Suprapubic skin (tissue), 2 donors: ENCODE measurements at regions not wholly inside any gene's neighbourhood (a gene's known extent, or its start where the extent isn't known, plus 50 kb on each side); places are given as distances from the start of the nearest gene placed in this dataset.

ENCODE experiments used
- EP300 ChIP-seq: sonication (generic); formaldehyde crosslinking; IDR thresholded peaks from one replicate; pipeline ENCODE4 v1.6.1; 2017; ENCODE audit warnings: antibody characterized with exemption
- POLR2A ChIP-seq, 2 donors: fragments of 450-650 bp; IDR thresholded peaks; one replicate each; pipeline ENCODE4 v1.6.1; 2017; ENCODE audit warnings: antibody characterized with exemption in 2 of 2, mild to moderate bottlenecking in 2 of 2, moderate library complexity in 2 of 2

DNA sequence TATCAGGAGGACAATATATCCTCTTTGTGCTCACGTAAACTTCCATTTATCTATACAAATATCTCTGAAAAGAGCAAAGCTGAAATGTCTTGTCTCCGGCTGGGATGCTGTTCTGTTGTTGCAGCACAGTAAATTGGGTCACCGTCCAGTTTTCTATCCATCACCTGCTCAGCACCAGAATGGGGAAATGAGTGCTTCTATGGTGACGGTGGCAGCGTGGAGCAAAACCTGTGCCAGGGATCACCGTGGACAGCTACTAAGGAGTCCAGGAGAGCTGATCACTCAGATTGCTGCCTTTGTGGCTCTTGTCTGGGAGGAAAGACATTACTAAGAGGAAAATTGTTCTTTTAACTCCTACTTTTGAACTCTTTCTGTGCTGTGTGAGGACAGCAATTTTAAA lies 531.6 kb downstream of the PSAT1 start:
- TF ChIP-seq POLR2A (IDR thresholded peaks at IDR 0.05): no peak
- no peak for TF ChIP-seq EP300
